ENCODE measurements at regions not wholly inside any gene's neighbourhood (a gene's known extent, or its start where the extent isn't known, plus 50 kb on each side); places are given as distances from the start of the nearest gene placed in this dataset.

GRCh38 chr6:66861007-66861541 is 1154.0 kb upstream of the EYS start:
- H3K27me3 ChIP-seq: no peaks in the 10 kb centered on the region
- H3K4me2 ChIP-seq: no peak overlapping the region
- H3K9me2 ChIP-seq (replicated peaks; ENCODE audit: insufficient read depth): no peaks in the 10 kb centered on the region
- no peaks in the 10 kb centered on the region for H3K4me1 ChIP-seq (ENCODE audit: insufficient read depth)
- no peak overlapping the region for H2AFZ ChIP-seq
- no peak for TF ChIP-seq EZH2phosphoT487 (IDR thresholded peaks at IDR 0.05; ENCODE audit: low read depth, severe bottlenecking, unreplicated experiment)
- TF ChIP-seq EZH2 (IDR thresholded peaks at IDR 0.05; ENCODE audit: borderline replicate concordance): no peak
- TF ChIP-seq CTCF (IDR thresholded peaks at IDR 0.05; ENCODE audit: poor library complexity): no peak
- H3K36me3 ChIP-seq (replicated peaks; ENCODE audit: insufficient read depth, low read depth): no peaks in the 10 kb centered on the region
- no peaks in the 10 kb centered on the region for H3K79me2 ChIP-seq
- H3K4me3 ChIP-seq: no peak overlapping the region
- no peaks in the 10 kb centered on the region for H4K20me1 ChIP-seq (ENCODE audit: insufficient read depth, poor library complexity, severe bottlenecking)
- DNase-seq (ENCODE audit: low spot score): no peak
- WGBS (ENCODE audit: low lambda C conversion rate, missing lambda C conversion rate): 83% methylated on average over 2 of the region's 2 CpGs
- no peak overlapping the region for H3K27ac ChIP-seq
- H3K9me3 ChIP-seq (ENCODE audit: low read depth): no peaks in the 10 kb centered on the region

- no peak overlapping the region for H3K27ac ChIP-seq
- no peak overlapping the region for H3K4me2 ChIP-seq
- no peaks in the 10 kb centered on the region for H4K20me1 ChIP-seq (ENCODE audit: insufficient read depth, poor library complexity, severe bottlenecking)
- no peak for DNase-seq (ENCODE audit: low spot score)
- H2AFZ ChIP-seq: no peak overlapping the region
- no peak overlapping the region for H3K4me3 ChIP-seq
- no peaks in the 10 kb centered on the region for H3K9me2 ChIP-seq (replicated peaks; ENCODE audit: insufficient read depth)
- H3K27me3 ChIP-seq: no peaks in the 10 kb centered on the region
- WGBS (ENCODE audit: low lambda C conversion rate, missing lambda C conversion rate): 82% methylated on average over 3 of the region's 3 CpGs
- no peaks in the 10 kb centered on the region for H3K9me3 ChIP-seq (ENCODE audit: low read depth)
- TF ChIP-seq EZH2 (IDR thresholded peaks at IDR 0.05; ENCODE audit: borderline replicate concordance) (no peak), CTCF (IDR thresholded peaks at IDR 0.05; ENCODE audit: poor library complexity) (no peak), EZH2phosphoT487 (IDR thresholded peaks at IDR 0.05; ENCODE audit: low read depth, severe bottlenecking, unreplicated experiment) (no peak)
- H3K4me1 ChIP-seq (ENCODE audit: insufficient read depth): no peaks in the 10 kb centered on the region
- no peaks in the 10 kb centered on the region for H3K36me3 ChIP-seq (replicated peaks; ENCODE audit: insufficient read depth, low read depth)
- no peaks in the 10 kb centered on the region for H3K79me2 ChIP-seq
Observed at GRCh38 chr6:66860328-66860727, 1153.3 kb upstream of the EYS start.

- Histone ChIP-seq H3K4me2 (no peak overlapping the region), H2AFZ (no peak overlapping the region), H3K36me3 (replicated peaks; ENCODE audit: insufficient read depth, low read depth) (no peaks in the 10 kb centered on the region), H3K27ac (no peak overlapping the region), H3K27me3 (no peaks in the 10 kb centered on the region), H3K9me3 (ENCODE audit: low read depth) (no peaks in the 10 kb centered on the region), H3K4me1 (ENCODE audit: insufficient read depth) (no peaks in the 10 kb centered on the region), H3K4me3 (no peak overlapping the region), H3K9me2 (replicated peaks; ENCODE audit: insufficient read depth) (no peaks in the 10 kb centered on the region), H3K79me2 (no peaks in the 10 kb centered on the region), H4K20me1 (ENCODE audit: insufficient read depth, poor library complexity, severe bottlenecking) (no peaks in the 10 kb centered on the region)
- no peak for DNase-seq (ENCODE audit: low spot score)
- TF ChIP-seq EZH2phosphoT487 (IDR thresholded peaks at IDR 0.05; ENCODE audit: low read depth, severe bottlenecking, unreplicated experiment): no peak
- TF ChIP-seq EZH2 (IDR thresholded peaks at IDR 0.05; ENCODE audit: borderline replicate concordance): no peak
- TF ChIP-seq CTCF (IDR thresholded peaks at IDR 0.05; ENCODE audit: poor library complexity): no peak
- 43% methylated on average over 2 of the region's 2 CpGs for WGBS (ENCODE audit: low lambda C conversion rate, missing lambda C conversion rate)
Observed at GRCh38 chr6:66858196-66858595, 1151.2 kb upstream of the EYS start.

- no peaks in the 10 kb centered on the region for H3K27me3 ChIP-seq
- no peak overlapping the region for H3K4me2 ChIP-seq
- H3K36me3 ChIP-seq (replicated peaks; ENCODE audit: insufficient read depth, low read depth): no peaks in the 10 kb centered on the region
- H3K27ac ChIP-seq: no peak overlapping the region
- H4K20me1 ChIP-seq (ENCODE audit: insufficient read depth, poor library complexity, severe bottlenecking): no peaks in the 10 kb centered on the region
- H3K79me2 ChIP-seq: no peaks in the 10 kb centered on the region
- H2AFZ ChIP-seq: no peak overlapping the region
- no peaks in the 10 kb centered on the region for H3K9me3 ChIP-seq (ENCODE audit: low read depth)
- H3K4me3 ChIP-seq: no peak overlapping the region
- no peaks in the 10 kb centered on the region for H3K4me1 ChIP-seq (ENCODE audit: insufficient read depth)
- H3K9me2 ChIP-seq (replicated peaks; ENCODE audit: insufficient read depth): no peaks in the 10 kb centered on the region
- TF ChIP-seq EZH2phosphoT487 (IDR thresholded peaks at IDR 0.05; ENCODE audit: low read depth, severe bottlenecking, unreplicated experiment) (no peak), EZH2 (IDR thresholded peaks at IDR 0.05; ENCODE audit: borderline replicate concordance) (no peak), CTCF (IDR thresholded peaks at IDR 0.05; ENCODE audit: poor library complexity) (no peak)
- no peak for DNase-seq (ENCODE audit: low spot score)
Observed at GRCh38 chr6:66854014-66854413, 1147.0 kb upstream of the EYS start.

All from hepatocyte (in vitro differentiated cells).